Tibial artery (tissue), 4 donors: ENCODE measurements at regions not wholly inside any gene's neighbourhood (a gene's known extent, or its start where the extent isn't known, plus 50 kb on each side); places are given as distances from the start of the nearest gene placed in this dataset.
A peak's percentile ranks its signal among the peaks of the same experiment; 100 is the strongest.

Source experiments
- DNase-seq, 2 donors: peaks; one replicate each; pipeline ENCODE4 v3.0.0-alpha.2; 2019
- H3K27ac ChIP-seq, 2 donors: fragments of 200-600 bp; sonication (generic) in 1 of 2; 1 replicate in 1 of 2; 2 replicates in 1 of 2; pipeline ENCODE4 v1.5.1; 2018 to 2019; ENCODE audit warnings: mild to moderate bottlenecking in 1 of 2
- H3K27me3 ChIP-seq, 2 donors: fragments of 200-600 bp; sonication (generic) in 1 of 2; one replicate each; pipeline versions ENCODE4 v1.5.1 to v1.6.0; 2016 to 2019
- H3K36me3 ChIP-seq, 3 donors: fragments of 200-600 bp; sonication (generic) in 2 of 3; one replicate each; pipeline ENCODE4 v1.5.1; 2016 to 2019; ENCODE audit warnings: mild to moderate bottlenecking in 2 of 3
- H3K4me1 ChIP-seq, 4 donors: fragments of 200-600 bp; sonication (generic) in 2 of 4; 1 replicate in 3 of 4; 2 replicates in 1 of 4; pipeline ENCODE4 v1.5.1; 2016 to 2019
- H3K4me3 ChIP-seq, 2 donors: fragments of 200-600 bp; sonication (generic) in 1 of 2; 1 replicate in 1 of 2; 2 replicates in 1 of 2; pipeline ENCODE4 v1.5.1; 2018 to 2019; ENCODE audit warnings: mild to moderate bottlenecking in 2 of 2
- H3K9me3 ChIP-seq, 3 donors: fragments of 200-600 bp; sonication (generic) in 1 of 3; one replicate each; pipeline ENCODE4 v1.5.1; 2016 to 2019
- intact Hi-C: fragments of 100-400 bp; cut with DNase I; formaldehyde crosslinking; loops from one replicate; pipeline ENCODE4 v1.15.0; 2023; ENCODE audit warnings: low total_unique reads
- TF ChIP-seq, protein P1 (sequence below), 2 experiments: fragments of 200-600 bp in 1 of 2; fragments of 450-650 bp in 1 of 2; IDR thresholded peaks; one replicate each; pipeline ENCODE4 v1.5.1; 2017 to 2019; ENCODE audit warnings: antibody characterized with exemption in 2 of 2, mild to moderate bottlenecking in 1 of 2, moderate library complexity in 1 of 2

DNA sequence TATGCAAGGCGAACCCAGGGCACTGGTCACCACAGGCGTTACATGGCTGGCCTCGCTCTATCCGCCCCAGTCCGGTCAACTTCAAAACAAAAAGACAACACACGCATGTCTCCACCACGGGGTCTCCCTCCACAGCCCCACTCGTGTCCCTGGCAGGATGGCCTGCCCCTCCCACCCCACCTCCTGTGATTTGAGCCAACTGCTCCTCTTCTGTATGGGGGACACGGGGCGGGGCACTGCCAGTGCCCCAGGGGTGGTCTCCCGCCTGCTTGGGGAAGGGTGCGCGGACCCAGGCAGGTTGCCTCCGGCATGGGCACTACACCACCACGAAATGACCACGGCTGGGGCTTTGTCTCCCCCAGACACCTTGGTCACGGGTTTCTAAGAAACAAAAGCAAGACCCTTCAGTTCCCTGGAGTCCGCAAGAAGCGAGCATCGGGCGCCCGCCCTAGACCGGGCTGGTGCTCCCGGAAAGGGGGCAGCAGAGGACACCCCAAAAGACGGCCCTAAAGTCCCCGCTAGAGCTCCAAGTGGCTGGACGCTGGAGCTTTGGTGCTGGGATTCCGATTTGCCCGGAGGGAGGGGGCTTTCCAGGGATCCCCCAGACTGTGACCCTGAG lies 219.3 kb upstream of the PRICKLE2 start:
- peaks cover 0 to 38% of the 10 kb centered on the region in 2 donors for H3K27me3 ChIP-seq
- intact Hi-C loops, result no loop called here
- no peaks in the 10 kb centered on the region for H3K9me3 ChIP-seq
- peaks cover 0 to 27% (median 17%) of the 10 kb centered on the region in 4 donors for H3K4me1 ChIP-seq
- TF ChIP-seq, protein P1, sequence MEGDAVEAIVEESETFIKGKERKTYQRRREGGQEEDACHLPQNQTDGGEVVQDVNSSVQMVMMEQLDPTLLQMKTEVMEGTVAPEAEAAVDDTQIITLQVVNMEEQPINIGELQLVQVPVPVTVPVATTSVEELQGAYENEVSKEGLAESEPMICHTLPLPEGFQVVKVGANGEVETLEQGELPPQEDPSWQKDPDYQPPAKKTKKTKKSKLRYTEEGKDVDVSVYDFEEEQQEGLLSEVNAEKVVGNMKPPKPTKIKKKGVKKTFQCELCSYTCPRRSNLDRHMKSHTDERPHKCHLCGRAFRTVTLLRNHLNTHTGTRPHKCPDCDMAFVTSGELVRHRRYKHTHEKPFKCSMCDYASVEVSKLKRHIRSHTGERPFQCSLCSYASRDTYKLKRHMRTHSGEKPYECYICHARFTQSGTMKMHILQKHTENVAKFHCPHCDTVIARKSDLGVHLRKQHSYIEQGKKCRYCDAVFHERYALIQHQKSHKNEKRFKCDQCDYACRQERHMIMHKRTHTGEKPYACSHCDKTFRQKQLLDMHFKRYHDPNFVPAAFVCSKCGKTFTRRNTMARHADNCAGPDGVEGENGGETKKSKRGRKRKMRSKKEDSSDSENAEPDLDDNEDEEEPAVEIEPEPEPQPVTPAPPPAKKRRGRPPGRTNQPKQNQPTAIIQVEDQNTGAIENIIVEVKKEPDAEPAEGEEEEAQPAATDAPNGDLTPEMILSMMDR (IDR thresholded peaks at IDR 0.05), result no peak
- H3K4me3 ChIP-seq, result peak overlapping the region; percentile 40 to 54
- no peak for DNase-seq
- no peaks in the 10 kb centered on the region for H3K36me3 ChIP-seq
- no peak overlapping the region for H3K27ac ChIP-seq

DNA sequence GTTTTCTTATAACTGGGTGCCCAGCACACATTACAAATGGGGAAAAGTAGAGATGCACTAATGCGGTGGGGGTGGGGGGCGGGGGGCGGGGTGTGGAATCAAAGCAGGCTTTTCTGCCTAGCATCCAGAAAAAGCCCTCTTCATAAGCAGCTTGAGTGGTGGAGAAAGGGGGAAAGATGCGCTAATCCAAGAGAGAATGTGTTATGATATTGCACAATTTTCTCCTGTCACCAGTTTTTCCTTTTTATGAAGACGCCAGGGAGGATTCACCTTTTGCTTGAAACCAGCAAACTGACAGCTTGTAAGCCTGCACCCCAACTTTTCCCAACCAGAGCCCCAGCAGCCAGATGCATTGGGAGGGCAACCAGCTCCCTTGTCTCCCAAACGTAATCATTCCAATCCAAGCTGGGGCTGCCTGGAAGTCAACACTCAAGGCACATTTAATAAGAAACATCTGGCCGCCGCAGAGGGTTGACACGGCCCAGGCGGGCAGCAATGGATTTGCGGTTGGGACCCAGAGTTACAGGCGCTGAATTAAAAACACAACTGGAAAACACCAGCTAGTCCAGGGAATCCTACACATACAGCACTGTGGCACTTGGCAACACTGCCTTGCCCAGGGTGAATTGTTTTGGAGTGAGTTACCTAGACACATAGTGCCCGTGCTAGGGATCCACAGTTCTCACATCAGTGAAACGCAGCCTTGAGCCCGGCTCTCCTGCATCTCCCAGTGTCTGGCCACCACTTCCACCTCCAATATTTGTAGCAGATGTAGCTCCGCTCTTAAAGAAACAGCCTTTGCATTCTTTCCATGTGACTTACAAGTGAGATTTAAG lies 218.5 kb upstream of the PRICKLE2 start:
- intact Hi-C loops, result no loop called here
- Histone ChIP-seq H3K27ac (no peak overlapping the region), H3K4me1 (peaks cover 0 to 28% (median 17%) of the 10 kb centered on the region in 4 donors), H3K4me3 (peak overlapping the region in 1 of 2 donors; percentile 54), H3K27me3 (peaks cover 0 to 38% of the 10 kb centered on the region in 2 donors), H3K9me3 (no peaks in the 10 kb centered on the region), H3K36me3 (no peaks in the 10 kb centered on the region)
- TF ChIP-seq, protein P1 (IDR thresholded peaks at IDR 0.05), result no peak
- no peak for DNase-seq

DNA sequence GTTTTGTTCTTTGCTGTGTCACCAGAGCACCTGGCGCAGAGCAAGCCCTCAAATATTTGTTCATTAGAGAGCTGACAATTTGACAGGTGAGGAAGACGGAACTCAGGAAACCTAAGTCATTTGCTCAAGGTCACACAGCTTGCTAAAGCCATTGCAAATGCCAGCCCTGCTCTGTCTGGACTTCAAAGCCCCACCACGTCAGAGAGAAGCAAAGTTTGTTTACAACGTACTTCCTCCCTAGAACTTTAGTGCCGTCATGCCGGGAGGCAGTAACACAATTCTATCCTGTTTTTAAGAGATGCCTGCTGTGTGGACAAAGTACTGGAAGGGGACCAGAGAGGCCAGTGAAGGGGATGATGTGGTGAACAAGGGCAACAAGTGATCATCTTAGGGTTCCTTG lies 216.6 kb upstream of the PRICKLE2 start:
- H3K36me3 ChIP-seq, result no peaks in the 10 kb centered on the region
- intact Hi-C loops, result no loop called here
- no peak overlapping the region for H3K4me3 ChIP-seq
- TF ChIP-seq, protein P1 (IDR thresholded peaks at IDR 0.05), result no peak
- no peak for DNase-seq
- H3K9me3 ChIP-seq, result no peaks in the 10 kb centered on the region
- H3K27ac ChIP-seq, result no peak overlapping the region
- peaks cover 0 to 36% (median 17%) of the 10 kb centered on the region in 4 donors for H3K4me1 ChIP-seq
- peaks cover 0 to 38% of the 10 kb centered on the region in 2 donors for H3K27me3 ChIP-seq

DNA sequence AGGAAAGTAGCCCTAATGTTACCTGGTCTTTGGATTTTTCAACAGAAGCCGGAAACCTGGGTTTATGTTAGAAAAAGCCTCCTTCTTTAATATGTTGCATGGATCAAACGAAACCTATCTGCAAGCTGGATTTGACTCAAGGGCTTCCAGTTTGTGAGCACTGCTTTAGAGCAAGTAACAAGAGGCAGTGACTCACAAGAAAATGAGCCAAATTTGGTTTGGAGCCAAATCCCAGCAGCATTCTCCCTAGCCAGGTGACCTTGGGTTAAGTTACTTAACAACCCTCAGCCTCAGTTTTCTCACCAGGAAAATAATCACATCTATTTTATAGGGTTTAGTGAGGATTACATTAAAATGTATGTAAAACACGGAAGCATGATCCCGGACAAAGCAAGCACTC lies 215.2 kb upstream of the PRICKLE2 start:
- intact Hi-C loops, result no loop called here
- Histone ChIP-seq H3K27me3 (peaks cover 0 to 37% of the 10 kb centered on the region in 2 donors), H3K36me3 (no peaks in the 10 kb centered on the region), H3K4me1 (peaks cover 0 to 36% (median 17%) of the 10 kb centered on the region in 4 donors), H3K27ac (no peak overlapping the region), H3K4me3 (no peak overlapping the region), H3K9me3 (peaks cover 0 to under 1% (median 0%) of the 10 kb centered on the region in 3 donors)
- TF ChIP-seq, protein P1 (IDR thresholded peaks at IDR 0.05), result no peak
- DNase-seq, result no peak

DNA sequence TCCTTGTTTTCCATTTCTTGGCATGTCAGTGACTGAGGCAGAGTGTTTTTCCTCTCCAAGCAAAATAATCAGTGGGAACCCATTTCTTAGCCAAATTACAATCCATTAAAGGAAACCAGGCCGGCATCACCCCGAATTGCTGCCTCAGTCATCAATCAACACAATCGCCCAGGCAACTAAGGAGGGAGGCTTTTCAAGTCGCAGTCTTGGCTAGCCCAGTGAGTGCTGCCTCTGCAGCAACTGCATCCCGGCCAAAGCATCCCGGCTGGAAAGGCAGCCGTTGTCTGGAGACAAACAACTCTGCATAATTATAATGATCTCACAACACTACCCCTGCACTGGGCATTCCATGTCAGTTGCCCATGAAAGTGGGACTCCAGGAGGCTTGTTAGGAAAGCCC lies 213.5 kb upstream of the PRICKLE2 start:
- TF ChIP-seq, protein P1 (IDR thresholded peaks at IDR 0.05), result no peak
- no peaks in the 10 kb centered on the region for H3K36me3 ChIP-seq
- intact Hi-C loops, result no loop called here
- DNase-seq, result no peak
- peaks cover 0 to 21% of the 10 kb centered on the region in 2 donors for H3K27me3 ChIP-seq
- no peak overlapping the region for H3K27ac ChIP-seq
- H3K9me3 ChIP-seq, result peaks cover 0 to 7% (median 5%) of the 10 kb centered on the region in 3 donors
- peaks cover 0 to 19% (median 5%) of the 10 kb centered on the region in 4 donors for H3K4me1 ChIP-seq
- H3K4me3 ChIP-seq, result no peak overlapping the region
